Lower leg skin (tissue), 4 donors: ENCODE measurements at regions not wholly inside any gene's neighbourhood (a gene's known extent, or its start where the extent isn't known, plus 50 kb on each side); places are given as distances from the start of the nearest gene placed in this dataset.
"Not testable (repeated sequence)": the region's sequence is repeated elsewhere in the genome, so short reads cannot be mapped to it uniquely, and the experiment has no call there.

Experiments
- DNase-seq, 2 donors: peaks; one replicate each; pipeline ENCODE4 v3.0.0-alpha.2; 2019; ENCODE audit warnings: low spot score in 2 of 2
- H3K4me3 ChIP-seq: fragments of 200-600 bp; sonication (generic); 2 replicates; pipeline ENCODE4 v1.5.1; 2017; ENCODE audit warnings: mild to moderate bottlenecking, low read depth; ENCODE audit not compliant: poor library complexity, severe bottlenecking
- CTCF ChIP-seq, 3 donors: fragments of 450-650 bp; IDR thresholded peaks; one replicate each; pipeline ENCODE4 v1.5.1; 2016; ENCODE audit warnings: antibody characterized with exemption in 3 of 3, mild to moderate bottlenecking in 3 of 3, moderate library complexity in 2 of 3
- POLR2A ChIP-seq, 2 donors: fragments of 450-650 bp; IDR thresholded peaks; one replicate each; pipeline ENCODE4 v1.6.1; 2016 to 2017; ENCODE audit warnings: antibody characterized with exemption in 2 of 2, mild to moderate bottlenecking in 1 of 2, moderate library complexity in 1 of 2
- WGBS, 2 donors: methylation state at CpG; one replicate each; pipeline ENCODE4 v1.1.5; 2018; 5-methylcytosine and 5-hydroxymethylcytosine counted together
- intact Hi-C: fragments of 100-400 bp; cut with DNase I; formaldehyde crosslinking; loops from one replicate; pipeline ENCODE4 v1.15.0; 2023; ENCODE audit warnings: low total_unique reads

- TF ChIP-seq POLR2A (IDR thresholded peaks at IDR 0.05) (no peak), CTCF (IDR thresholded peaks at IDR 0.05) (no peak)
- intact Hi-C loops: no loop called here
- DNase-seq: no peak
- 60 to 70% methylated on average over 2 of the region's 2 CpGs for WGBS, 2 donors
- no peak overlapping the region for H3K4me3 ChIP-seq
Observed at GRCh38 chr7:131765575-131765974, 209.1 kb upstream of the PODXL start.

- no peak overlapping the region for H3K4me3 ChIP-seq
- DNase-seq: no peak
- intact Hi-C loops: no loop called here
- WGBS, 2 donors: 65 to 77% methylated on average over 12 to 13 of the region's 13 CpGs
- TF ChIP-seq POLR2A (IDR thresholded peaks at IDR 0.05): no peak
- TF ChIP-seq CTCF (IDR thresholded peaks at IDR 0.05): no peak
Observed at GRCh38 chr7:131764143-131764775, 207.8 kb upstream of the PODXL start.

GRCh38 chr7:131762753-131763152 lies 206.3 kb upstream of the PODXL start:
- no peak overlapping the region for H3K4me3 ChIP-seq
- intact Hi-C loops: no loop called here
- DNase-seq: no peak
- no peak for TF ChIP-seq POLR2A (IDR thresholded peaks at IDR 0.05)
- TF ChIP-seq CTCF (IDR thresholded peaks at IDR 0.05): no peak
- 72 to 85% methylated on average over 2 of the region's 2 CpGs for WGBS, 2 donors

DNA sequence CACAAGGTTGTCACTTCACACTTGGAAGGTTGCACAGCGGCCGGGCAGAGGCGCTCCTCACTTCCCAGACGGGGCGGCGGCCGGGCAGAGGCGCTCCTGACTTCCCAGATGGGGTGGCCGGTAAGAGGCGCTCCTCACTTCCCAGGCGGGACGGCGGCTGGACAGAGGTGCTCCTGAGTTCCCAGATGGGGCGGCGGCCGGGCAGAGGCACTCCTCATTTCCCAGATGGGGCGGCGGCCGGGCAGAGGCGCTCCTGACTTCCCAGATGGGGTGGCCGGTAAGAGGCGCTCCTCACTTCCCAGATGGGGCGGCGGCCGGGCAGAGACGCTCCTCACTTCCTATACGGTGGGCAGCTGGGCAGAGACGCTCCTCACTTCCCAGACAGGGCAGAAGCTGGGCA lies 199.4 kb upstream of the PODXL start:
- H3K4me3 ChIP-seq, intact Hi-C loops, DNase-seq: not testable (repeated sequence)
- WGBS, 2 donors: 93 to 95% methylated on average over 25 to 28 of the region's 28 CpGs

DNA sequence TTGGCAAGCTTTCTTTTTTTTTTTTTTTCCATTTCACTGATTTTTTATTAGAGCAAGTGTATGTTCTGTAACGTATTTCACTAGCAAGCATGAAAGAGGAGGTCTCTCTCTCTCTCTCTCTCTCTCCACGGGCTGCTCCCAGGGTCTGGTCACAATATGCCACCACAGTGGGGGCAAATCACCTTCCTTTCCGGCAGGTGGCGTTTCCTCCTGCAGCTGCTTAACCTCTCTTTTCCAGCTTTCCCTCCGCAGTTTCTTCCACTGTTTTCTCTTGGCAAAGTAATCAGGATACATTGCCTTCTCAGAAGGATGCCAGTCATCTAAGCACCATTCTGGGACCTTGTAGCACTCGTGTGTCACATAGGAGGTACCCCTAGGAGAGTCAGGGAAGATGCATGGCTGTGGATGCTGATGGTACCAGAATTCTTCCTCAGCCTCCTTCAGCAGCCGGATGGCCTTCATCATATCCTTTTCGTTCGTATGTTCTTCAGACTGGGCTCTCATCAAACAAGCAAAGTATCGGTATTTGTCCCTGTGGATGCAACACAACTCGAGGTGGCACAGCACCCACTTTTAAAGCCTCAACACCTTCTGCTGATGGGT lies 197.3 kb upstream of the PODXL start:
- 42 to 48% methylated on average over 11 of the region's 11 CpGs for WGBS, 2 donors
- no peak for DNase-seq
- intact Hi-C loops: no loop called here
- H3K4me3 ChIP-seq: no peak overlapping the region
- TF ChIP-seq POLR2A (IDR thresholded peaks at IDR 0.05) (no peak), CTCF (IDR thresholded peaks at IDR 0.05) (no peak)

DNA sequence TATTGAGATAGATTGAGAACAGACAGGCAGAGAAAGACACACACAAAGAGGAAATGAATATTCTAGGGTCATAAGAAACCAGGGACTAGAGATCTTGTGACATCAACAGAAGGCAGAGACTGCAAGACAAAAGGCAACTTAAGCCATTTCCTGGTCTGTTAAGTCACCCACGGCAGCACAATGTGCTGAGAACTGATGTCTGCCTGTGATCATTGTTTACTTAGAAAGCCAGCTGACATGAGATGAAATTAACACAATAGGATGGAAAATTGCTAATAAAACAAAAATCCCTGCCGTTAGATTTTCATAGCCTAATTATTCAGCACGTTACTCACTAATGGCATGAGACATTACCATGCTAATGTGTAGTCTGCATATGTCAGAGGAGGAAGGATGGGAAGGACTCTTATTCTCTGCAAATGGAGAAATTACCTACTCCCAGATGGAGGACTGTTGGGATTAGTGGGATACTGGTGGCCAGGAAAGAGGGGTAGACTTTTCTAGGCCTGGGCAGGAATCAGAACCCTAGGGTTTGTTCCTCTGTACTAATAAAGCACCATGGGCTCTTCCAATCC lies 191.3 kb upstream of the PODXL start:
- no peak for DNase-seq
- intact Hi-C loops: no loop called here
- TF ChIP-seq POLR2A (IDR thresholded peaks at IDR 0.05) (no peak), CTCF (IDR thresholded peaks at IDR 0.05) (no peak)
- 30 to 48% methylated on average over 3 of the region's 3 CpGs for WGBS, 2 donors
- H3K4me3 ChIP-seq: no peak overlapping the region
